ENCODE measurements at regions not wholly inside any gene's neighbourhood (a gene's known extent, or its start where the extent isn't known, plus 50 kb on each side); places are given as distances from the start of the nearest gene placed in this dataset.

DNA sequence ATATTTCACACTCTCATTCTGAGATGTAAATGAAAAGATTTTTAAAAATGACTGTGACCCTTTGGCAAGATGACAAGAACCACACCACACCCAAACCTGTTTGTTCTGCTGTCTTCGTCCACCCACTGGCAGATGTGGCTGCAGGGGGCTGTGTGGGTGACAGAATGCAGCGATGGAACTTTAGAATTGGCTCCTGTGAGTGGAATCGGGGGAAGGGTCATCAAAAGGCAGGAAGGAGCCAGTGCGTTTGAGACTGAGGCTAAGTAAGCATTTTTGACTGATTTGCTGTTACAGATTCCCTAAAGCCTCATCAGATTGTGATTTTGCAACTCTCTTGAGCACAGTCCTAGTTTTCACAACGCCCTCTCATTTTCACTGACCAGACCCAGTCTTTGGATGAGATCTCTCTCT lies 111.2 kb upstream of the ADGRL2 start:
- no peak for TF ChIP-seq POLR2A (IDR thresholded peaks at IDR 0.05)
- TF ChIP-seq, protein P1, sequence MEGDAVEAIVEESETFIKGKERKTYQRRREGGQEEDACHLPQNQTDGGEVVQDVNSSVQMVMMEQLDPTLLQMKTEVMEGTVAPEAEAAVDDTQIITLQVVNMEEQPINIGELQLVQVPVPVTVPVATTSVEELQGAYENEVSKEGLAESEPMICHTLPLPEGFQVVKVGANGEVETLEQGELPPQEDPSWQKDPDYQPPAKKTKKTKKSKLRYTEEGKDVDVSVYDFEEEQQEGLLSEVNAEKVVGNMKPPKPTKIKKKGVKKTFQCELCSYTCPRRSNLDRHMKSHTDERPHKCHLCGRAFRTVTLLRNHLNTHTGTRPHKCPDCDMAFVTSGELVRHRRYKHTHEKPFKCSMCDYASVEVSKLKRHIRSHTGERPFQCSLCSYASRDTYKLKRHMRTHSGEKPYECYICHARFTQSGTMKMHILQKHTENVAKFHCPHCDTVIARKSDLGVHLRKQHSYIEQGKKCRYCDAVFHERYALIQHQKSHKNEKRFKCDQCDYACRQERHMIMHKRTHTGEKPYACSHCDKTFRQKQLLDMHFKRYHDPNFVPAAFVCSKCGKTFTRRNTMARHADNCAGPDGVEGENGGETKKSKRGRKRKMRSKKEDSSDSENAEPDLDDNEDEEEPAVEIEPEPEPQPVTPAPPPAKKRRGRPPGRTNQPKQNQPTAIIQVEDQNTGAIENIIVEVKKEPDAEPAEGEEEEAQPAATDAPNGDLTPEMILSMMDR (IDR thresholded peaks at IDR 0.05), result no peak
- no peak for TF ChIP-seq POLR2AphosphoS5 (IDR thresholded peaks at IDR 0.05)
- intact Hi-C loops (cut with DNase I; ENCODE audit: low total_unique reads), result no loop called here
- Histone ChIP-seq H3K4me3 (no peak overlapping the region), H3K27ac (peak overlapping the region in 1 of 2 donors; percentile 55), H3K27me3 (no peaks in the 10 kb centered on the region), H3K36me3 (no peaks in the 10 kb centered on the region), H3K9me3 (peaks cover 0 to 4% of the 10 kb centered on the region in 2 donors), H3K4me1 (peaks cover 0 to 3% of the 10 kb centered on the region in 2 donors)
- DNase-seq (ENCODE audit: low spot score in 2 of 2), result no peak

DNA sequence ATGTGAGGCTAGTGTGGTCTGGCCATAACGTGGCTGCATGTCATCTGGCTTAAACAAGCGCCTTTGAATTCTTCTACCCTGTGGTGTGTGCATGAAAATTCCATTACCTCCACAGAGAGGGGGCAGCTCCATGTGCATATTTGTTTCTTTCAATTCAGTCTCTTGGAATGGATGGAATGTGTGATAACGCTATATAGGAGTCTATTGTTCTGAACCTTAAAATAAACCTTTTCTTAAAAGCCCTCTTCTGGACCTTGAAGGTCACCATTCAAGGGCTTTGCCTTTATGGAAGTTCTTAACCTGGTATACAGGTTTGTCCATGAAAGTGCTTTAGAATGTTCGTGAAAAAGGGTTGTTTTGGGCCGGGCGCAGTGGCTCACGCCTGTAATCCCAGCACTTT lies 118.2 kb upstream of the ADGRL2 start:
- Histone ChIP-seq H3K27me3 (no peaks in the 10 kb centered on the region), H3K4me1 (no peaks in the 10 kb centered on the region), H3K4me3 (no peak overlapping the region), H3K9me3 (peaks cover 0 to under 1% of the 10 kb centered on the region in 2 donors), H3K36me3 (no peaks in the 10 kb centered on the region), H3K27ac (no peak overlapping the region)
- TF ChIP-seq, protein P1 (IDR thresholded peaks at IDR 0.05), result no peak
- TF ChIP-seq POLR2A (IDR thresholded peaks at IDR 0.05) (no peak), POLR2AphosphoS5 (IDR thresholded peaks at IDR 0.05) (no peak)
- DNase-seq (ENCODE audit: low spot score in 2 of 2), result no peak
- intact Hi-C loops (cut with DNase I; ENCODE audit: low total_unique reads), result no loop called here

DNA sequence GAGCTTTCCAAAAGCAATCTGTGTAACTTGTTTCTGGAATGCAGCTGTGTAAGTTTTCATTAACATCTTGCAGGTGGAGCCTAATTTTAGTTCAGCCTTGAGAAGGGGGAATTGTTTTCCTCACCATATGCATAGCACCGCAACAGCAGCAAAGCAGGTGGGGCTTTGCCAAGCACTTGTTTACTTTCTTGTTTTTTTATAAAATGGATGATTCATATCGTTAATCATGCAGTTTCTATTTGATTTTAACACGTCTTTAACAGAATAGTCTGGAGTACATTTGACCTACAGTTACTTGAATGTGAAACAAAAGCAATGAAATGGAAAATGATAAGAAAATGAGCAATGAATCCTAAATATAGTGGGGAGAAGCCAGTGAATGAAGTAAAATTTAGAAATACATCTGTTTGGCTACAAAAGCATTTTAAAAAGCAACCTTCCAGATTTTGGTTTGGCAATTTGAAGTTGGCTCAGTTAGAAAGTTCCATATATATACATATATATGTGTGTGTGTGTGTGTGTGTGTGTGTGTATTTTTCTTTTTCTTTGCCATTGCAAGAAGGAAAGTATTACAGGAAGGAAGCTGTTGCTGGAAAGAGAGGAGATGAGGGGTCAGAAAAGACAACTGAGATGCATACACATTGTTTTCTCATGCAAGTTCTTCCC lies 119.0 kb upstream of the ADGRL2 start:
- no peak for DNase-seq (ENCODE audit: low spot score in 2 of 2)
- H3K4me1 ChIP-seq, result no peaks in the 10 kb centered on the region
- no peak overlapping the region for H3K27ac ChIP-seq
- H3K36me3 ChIP-seq, result no peaks in the 10 kb centered on the region
- no peak overlapping the region for H3K4me3 ChIP-seq
- H3K9me3 ChIP-seq, result no peaks in the 10 kb centered on the region
- TF ChIP-seq POLR2A (IDR thresholded peaks at IDR 0.05), result no peak
- no peak for TF ChIP-seq POLR2AphosphoS5 (IDR thresholded peaks at IDR 0.05)
- TF ChIP-seq, protein P1 (IDR thresholded peaks at IDR 0.05), result no peak
- no peaks in the 10 kb centered on the region for H3K27me3 ChIP-seq
- intact Hi-C loops (cut with DNase I; ENCODE audit: low total_unique reads), result no loop called here

DNA sequence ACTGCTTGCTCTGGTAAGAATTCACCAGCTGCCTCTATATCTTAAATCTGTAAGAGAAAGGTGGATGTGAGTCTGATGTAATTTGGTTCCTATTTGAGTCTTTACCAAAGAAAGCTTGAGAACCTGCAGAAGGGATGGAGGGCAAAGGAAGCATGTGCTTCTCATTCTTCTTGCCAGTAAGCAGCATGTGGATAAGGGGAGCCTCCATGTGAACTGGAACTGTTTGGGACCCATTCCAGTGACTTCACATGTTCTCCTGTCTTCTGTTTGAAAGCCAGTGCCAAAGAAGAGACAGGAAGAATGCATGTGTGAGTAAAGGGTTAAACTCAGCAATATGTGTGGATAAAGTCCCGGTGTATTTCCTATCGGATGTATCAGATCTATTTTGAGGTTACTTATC lies 119.6 kb upstream of the ADGRL2 start:
- no peak overlapping the region for H3K4me3 ChIP-seq
- no peak overlapping the region for H3K27ac ChIP-seq

DNA sequence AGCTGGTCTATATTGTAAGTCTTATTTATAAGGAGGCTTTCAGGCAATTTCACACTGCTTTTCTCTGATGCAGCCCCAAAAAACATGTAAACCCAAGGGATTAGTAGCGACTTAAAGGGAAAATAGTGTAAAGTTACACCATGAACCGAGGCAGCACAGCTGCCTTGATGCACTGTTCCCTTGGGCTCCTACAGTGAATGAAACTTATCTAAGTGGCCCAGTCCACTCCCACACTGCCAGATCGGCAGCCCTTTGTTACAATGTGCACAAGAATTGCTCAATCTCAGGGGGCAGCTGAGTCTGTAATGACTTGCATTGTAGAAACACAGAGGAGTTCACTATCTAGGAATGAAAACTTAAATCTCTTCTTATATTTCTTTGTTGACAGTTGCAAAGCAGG lies 120.8 kb upstream of the ADGRL2 start:
- no peaks in the 10 kb centered on the region for H3K9me3 ChIP-seq
- peak overlapping the region in 1 of 2 donors; percentile 11 for H3K27ac ChIP-seq
- intact Hi-C loops (cut with DNase I; ENCODE audit: low total_unique reads), result no loop called here
- TF ChIP-seq POLR2AphosphoS5 (IDR thresholded peaks at IDR 0.05) (no peak), POLR2A (IDR thresholded peaks at IDR 0.05) (no peak)
- TF ChIP-seq, protein P1 (IDR thresholded peaks at IDR 0.05), result no peak
- peak overlapping the region in 1 of 3 donors; percentile 42 for H3K4me3 ChIP-seq
- H3K36me3 ChIP-seq, result no peaks in the 10 kb centered on the region
- no peaks in the 10 kb centered on the region for H3K4me1 ChIP-seq
- no peaks in the 10 kb centered on the region for H3K27me3 ChIP-seq
- DNase-seq (ENCODE audit: low spot score in 2 of 2), result no peak

More for the DNA sequence above, 119.6 kb upstream of the ADGRL2 start:
- no peak for DNase-seq (ENCODE audit: low spot score in 2 of 2)
- intact Hi-C loops (cut with DNase I; ENCODE audit: low total_unique reads), result no loop called here
- no peaks in the 10 kb centered on the region for H3K9me3 ChIP-seq
- no peaks in the 10 kb centered on the region for H3K36me3 ChIP-seq
- no peaks in the 10 kb centered on the region for H3K4me1 ChIP-seq
- H3K27me3 ChIP-seq, result no peaks in the 10 kb centered on the region
- TF ChIP-seq, protein P1 (IDR thresholded peaks at IDR 0.05), result no peak
- TF ChIP-seq POLR2AphosphoS5 (IDR thresholded peaks at IDR 0.05) (no peak), POLR2A (IDR thresholded peaks at IDR 0.05) (no peak)

Measured in breast epithelium (tissue), 4 donors.